GM19455 (cell line): ENCODE measurements at regions not wholly inside any gene's neighbourhood (a gene's known extent, or its start where the extent isn't known, plus 50 kb on each side); places are given as distances from the start of the nearest gene placed in this dataset.

Experiments
- ATAC-seq: cut with Tn5 transposase; IDR thresholded peaks from one replicate; pipeline ENCODE4 v1.9.1; 2021; ENCODE audit not compliant: unreplicated experiment

GRCh38 chr5:164636456-164636855, 1131.0 kb downstream of the MAT2B start:
- ATAC-seq = no peak

- no peak for ATAC-seq
These were observed 1132.6 kb downstream of the MAT2B start for GRCh38 chr5:164637931-164638521.

GRCh38 chr5:164649266-164649665, 1143.8 kb downstream of the MAT2B start:
- ATAC-seq = no peak

GRCh38 chr5:164650427-164650826, 1145.0 kb downstream of the MAT2B start:
- no peak for ATAC-seq

- ATAC-seq = no peak
These were observed 1146.3 kb downstream of the MAT2B start for GRCh38 chr5:164651546-164652275.

- ATAC-seq = no peak
These were observed 1146.8 kb downstream of the MAT2B start for GRCh38 chr5:164652276-164652660.

- ATAC-seq = no peak
These were observed 1158.0 kb downstream of the MAT2B start for GRCh38 chr5:164663198-164663989.

GRCh38 chr5:164671640-164672039, 1166.2 kb downstream of the MAT2B start:
- no peak for ATAC-seq

- ATAC-seq = no peak
These were observed 1166.8 kb downstream of the MAT2B start for GRCh38 chr5:164672205-164672604.

- no peak for ATAC-seq
These were observed 1167.7 kb downstream of the MAT2B start for GRCh38 chr5:164672931-164673694.

- ATAC-seq = no peak
These were observed 1174.0 kb downstream of the MAT2B start for GRCh38 chr5:164679461-164679860.

- ATAC-seq = no peak
These were observed 1174.8 kb downstream of the MAT2B start for GRCh38 chr5:164680216-164680615.

- no peak for ATAC-seq
These were observed 1175.5 kb downstream of the MAT2B start for GRCh38 chr5:164680812-164681520.

- ATAC-seq = no peak
These were observed 1182.0 kb downstream of the MAT2B start for GRCh38 chr5:164687391-164687790.

- ATAC-seq = no peak
These were observed 1183.0 kb downstream of the MAT2B start for GRCh38 chr5:164688437-164688836.

GRCh38 chr5:164708831-164709230, 1203.4 kb downstream of the MAT2B start:
- ATAC-seq = no peak

- ATAC-seq = no peak
These were observed 1208.3 kb downstream of the MAT2B start for GRCh38 chr5:164713682-164714081.

GRCh38 chr5:164721116-164721515, 1215.7 kb downstream of the MAT2B start:
- no peak for ATAC-seq

GRCh38 chr5:164721656-164722055, 1216.2 kb downstream of the MAT2B start:
- ATAC-seq = no peak

- no peak for ATAC-seq
These were observed 1217.3 kb downstream of the MAT2B start for GRCh38 chr5:164722702-164723101.

GRCh38 chr5:164727012-164727411, 1221.6 kb downstream of the MAT2B start:
- no peak for ATAC-seq
